HCT116 (cell line): ENCODE measurements at regions not wholly inside any gene's neighbourhood (a gene's known extent, or its start where the extent isn't known, plus 50 kb on each side); places are given as distances from the start of the nearest gene placed in this dataset.
A peak's percentile ranks its signal among the peaks of the same experiment; 100 is the strongest.

Experiments
- ATAC-seq: fragments of 200-7000 bp; cut with Tn5 transposase; 2 replicates; pipeline ENCODE4 v1.9.1; 2020; ENCODE audit warnings: mild to moderate bottlenecking, moderate library complexity
- BruUV-seq: library from RNA; stranded (reverse); fragments of 400-500 nt; replicated peaks from 2 replicates; lab custom pipeline; 2021; lab: Mats Ljungman, UMichigan
- CTCF ChIA-PET: fragments of 300-600 bp; sonication (Branson Sonifier 250); formaldehyde crosslinking; loops from one replicate; lab custom pipeline; 2021; ENCODE audit warnings: antibody characterized with exemption; lab: Charles Lee
- POLR2A ChIA-PET: fragments of 300-600, 350-600 bp; sonication (Branson Sonifier 250); formaldehyde crosslinking; loops from one replicate; lab custom pipeline; 2021; ENCODE audit warnings: antibody characterized with exemption; lab: Charles Lee
- RAD21 ChIA-PET, 2 experiments: fragments of 300-600 bp; sonication (Branson Sonifier 250); formaldehyde crosslinking; loops; one replicate each; lab custom pipeline; 2023; ENCODE audit warnings: low total read pairs in 2 of 2; ENCODE audit not compliant: uncharacterized antibody in 2 of 2, unreplicated experiment in 2 of 2, low non-redundant PET in 1 of 2; lab: Charles Lee
- DNase-seq: peaks from one replicate; pipeline ENCODE4 v3.0.0-alpha.2; 2010; ENCODE audit warnings: low read depth, low spot score
- H2AFZ ChIP-seq: fragments of 200-600 bp; shearing (Covaris generic), sonication (generic); 2 replicates; pipeline ENCODE4 v1.6.1; 2017; ENCODE audit warnings: low read depth, mixed run types, mixed read lengths, antibody characterized with exemption, low read length; ENCODE audit not compliant: poor library complexity, severe bottlenecking
- H3K27ac ChIP-seq: 2 replicates; pipeline ENCODE4 v1.5.1; 2012; ENCODE audit warnings: low read depth, low read length
- H3K27me3 ChIP-seq: fragments of 200-600 bp; sonication (generic); 2 replicates; pipeline ENCODE4 v1.6.1; 2016; ENCODE audit warnings: mixed run types, low read length, mixed read lengths; ENCODE audit not compliant: insufficient read depth
- H3K36me3 ChIP-seq, 2 experiments: fragments of 200-500 bp in 1 of 2; fragments of 200-600 bp in 1 of 2; sonication (Bioruptor generic) in 1 of 2; sonication (generic) in 1 of 2; 2 replicates each; pipeline versions ENCODE4 v1.5.1 to v1.6.1; 2014 to 2016; ENCODE audit warnings: low read length in 2 of 2, inconsistent platforms in 1 of 2, mixed read lengths in 1 of 2, mixed run types in 1 of 2; ENCODE audit not compliant: insufficient read depth in 2 of 2, control insufficient read depth in 1 of 2
- H3K4me1 ChIP-seq, 2 experiments: fragments of 200-600 bp in 1 of 2; sonication (generic) in 1 of 2; 2 replicates each; pipeline versions ENCODE4 v1.5.1 to v1.6.1; 2012 to 2017; ENCODE audit warnings: low read length in 2 of 2, inconsistent platforms in 1 of 2, mild to moderate bottlenecking in 1 of 2, mixed read lengths in 1 of 2, mixed run types in 1 of 2, moderate library complexity in 1 of 2; ENCODE audit not compliant: insufficient read depth in 2 of 2, control insufficient read depth in 1 of 2
- H3K4me2 ChIP-seq: fragments of 200-600 bp; sonication (generic); 2 replicates; pipeline ENCODE4 v1.6.1; 2017; ENCODE audit warnings: mixed run types, low read length, mixed read lengths
- H3K4me3 ChIP-seq, 2 experiments: fragments of 200-600 bp in 1 of 2; sonication (generic) in 1 of 2; replicated peaks in 1 of 2; 2 replicates each; pipeline ENCODE4 v1.5.1; 2011 to 2016; ENCODE audit warnings: low read length in 2 of 2, control low read depth in 1 of 2, low read depth in 1 of 2, mild to moderate bottlenecking in 1 of 2, mixed read lengths in 1 of 2, mixed run types in 1 of 2
- H3K79me2 ChIP-seq: fragments of 200-600 bp; sonication (generic); 2 replicates; pipeline ENCODE4 v1.6.1; 2017; ENCODE audit warnings: mild to moderate bottlenecking, mixed run types, low read length, moderate library complexity, mixed read lengths; ENCODE audit not compliant: insufficient read depth
- H3K9ac ChIP-seq: fragments of 200-600 bp; sonication (generic); 2 replicates; pipeline ENCODE4 v1.6.1; 2016; ENCODE audit warnings: low read length, mixed read lengths
- H3K9me2 ChIP-seq: fragments of 200-600 bp; sonication (generic), shearing (Covaris generic); 2 replicates; pipeline ENCODE4 v1.6.1; 2017; ENCODE audit warnings: mixed run types, mild to moderate bottlenecking, moderate library complexity; ENCODE audit not compliant: insufficient read depth
- H3K9me3 ChIP-seq, 2 experiments: fragments of 200-500 bp in 1 of 2; fragments of 200-600 bp in 1 of 2; sonication (Bioruptor generic) in 1 of 2; sonication (generic) in 1 of 2; 2 replicates each; pipeline ENCODE4 v1.6.1; 2014 to 2017; ENCODE audit warnings: low read length in 2 of 2, mixed read lengths in 2 of 2, inconsistent platforms in 1 of 2, low read depth in 1 of 2, mild to moderate bottlenecking in 1 of 2, mixed run types in 1 of 2, moderate library complexity in 1 of 2; ENCODE audit not compliant: control insufficient read depth in 1 of 2, insufficient read depth in 1 of 2
- H4K20me1 ChIP-seq: fragments of 200-600 bp; sonication (generic), shearing (Covaris generic); 2 replicates; pipeline ENCODE4 v1.6.1; 2017; ENCODE audit warnings: mixed run types, mild to moderate bottlenecking, moderate library complexity; ENCODE audit not compliant: insufficient read depth
- CTCF ChIP-seq, 3 experiments: fragments of 200-600 bp in 1 of 3; sonication (generic) in 1 of 3; IDR thresholded peaks in 2 of 3; conservative IDR thresholded peaks in 1 of 3; 2 replicates each; pipeline ENCODE4 v1.5.1; 2012 to 2017; ENCODE audit warnings: low read depth in 2 of 3, low read length in 2 of 3, antibody characterized with exemption in 1 of 3, borderline replicate concordance in 1 of 3, control low read depth in 1 of 3, mild to moderate bottlenecking in 1 of 3, mixed read lengths in 1 of 3, mixed run types in 1 of 3, moderate library complexity in 1 of 3; ENCODE audit not compliant: insufficient read depth in 1 of 3
- RAD21 ChIP-seq: IDR thresholded peaks from 2 replicates; pipeline ENCODE4 v1.6.1; 2012; ENCODE audit warnings: low read depth, mild to moderate bottlenecking
- REST ChIP-seq: IDR thresholded peaks from 2 replicates; pipeline ENCODE4 v1.6.1; 2012; ENCODE audit warnings: low read depth
- SIN3A ChIP-seq: IDR thresholded peaks from 2 replicates; pipeline ENCODE4 v1.6.1; 2012; ENCODE audit warnings: low read depth
- intact Hi-C: fragments of 100-400 bp; cut with micrococcal nuclease; formaldehyde crosslinking; loops from 2 replicates; pipeline ENCODE4 v1.10.0; 2022

- TF ChIP-seq REST: no peak
Observed at GRCh38 chr15:94580211-94580885, 349.0 kb downstream of the MCTP2 start (continued).

GRCh38 chr15:94582368-94582767 is 351.0 kb downstream of the MCTP2 start:
- Histone ChIP-seq H3K9me2 (no peaks in the 10 kb centered on the region), H3K9ac (no peak overlapping the region), H3K27me3 (peaks cover 11% of the 10 kb centered on the region), H2AFZ (no peak overlapping the region), H4K20me1 (no peaks in the 10 kb centered on the region), H3K36me3 (no peaks in the 10 kb centered on the region), H3K79me2 (no peaks in the 10 kb centered on the region), H3K9me3 (no peaks in the 10 kb centered on the region), H3K4me1 (no peaks in the 10 kb centered on the region), H3K27ac (no peak overlapping the region), H3K4me2 (no peak overlapping the region), H3K4me3 (no peak overlapping the region)
- CTCF ChIA-PET: interaction anchor here (0.7 to 1.9 kb wide), 3 partner anchors 87 to 442 kb away, joined by 3 to 5 read pairs (median 4); no protein-coding TSS in a partner anchor
- BruUV-seq: no TSS peak
- peak; percentile 84 for ATAC-seq
- POLR2A ChIA-PET: no interaction called here
- RAD21 ChIA-PET: no interaction called here
- DNase-seq: peak; percentile 18
- TF ChIP-seq SIN3A: no peak
- peak in 2 of 3 experiments; percentile 39 to 53; a peak in 3 of 6 replicates for TF ChIP-seq CTCF (IDR thresholded peaks at IDR 0.05 in 2 of 3, conservative IDR thresholded peaks at IDR 0.05 in 1 of 3; ENCODE audit: borderline replicate concordance in 1 of 3, insufficient read depth in 1 of 3, low read depth in 2 of 3, low read length in 2 of 3)
- peak; percentile 60 for TF ChIP-seq RAD21
- intact Hi-C loops: loop anchor here (5.0 to 10.0 kb wide), 2 partner anchors 170 to 712 kb away; no protein-coding TSS in a partner anchor
